NOMO-1 treated with DMSO at 0.1 percent for 48 hours (cell line): ENCODE measurements at regions not wholly inside any gene's neighbourhood (a gene's known extent, or its start where the extent isn't known, plus 50 kb on each side); places are given as distances from the start of the nearest gene placed in this dataset.
"Not testable (repeated sequence)": the region's sequence is repeated elsewhere in the genome, so short reads cannot be mapped to it uniquely, and the experiment has no call there.

ENCODE experiments used
- DNase-seq: peaks from one replicate; lab custom pipeline; 2025; ENCODE audit not compliant: unreplicated experiment; lab: John Stamatoyannopoulos, UW

DNA sequence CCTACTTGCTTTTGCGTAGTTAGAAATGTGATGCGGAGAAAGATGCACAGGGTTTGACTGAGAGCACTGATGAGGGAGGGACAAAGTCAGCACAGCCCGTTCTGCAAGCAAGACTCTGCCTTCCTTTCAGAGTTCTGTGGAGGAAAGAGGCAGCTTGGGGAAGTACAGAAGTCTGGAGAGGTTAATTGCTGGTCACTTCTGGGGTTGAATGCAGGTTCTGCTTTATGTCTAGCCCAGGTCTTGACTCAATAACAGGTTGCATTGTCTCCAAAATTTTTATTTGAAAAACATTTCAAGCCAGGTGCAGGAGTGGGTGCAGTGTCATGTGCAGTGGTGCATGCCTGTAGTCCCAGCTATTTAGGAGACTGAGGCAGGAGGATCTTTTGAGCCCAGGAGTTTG is 461.7 kb downstream of the NR2F2 start:
- peak; percentile 9 for DNase-seq

DNA sequence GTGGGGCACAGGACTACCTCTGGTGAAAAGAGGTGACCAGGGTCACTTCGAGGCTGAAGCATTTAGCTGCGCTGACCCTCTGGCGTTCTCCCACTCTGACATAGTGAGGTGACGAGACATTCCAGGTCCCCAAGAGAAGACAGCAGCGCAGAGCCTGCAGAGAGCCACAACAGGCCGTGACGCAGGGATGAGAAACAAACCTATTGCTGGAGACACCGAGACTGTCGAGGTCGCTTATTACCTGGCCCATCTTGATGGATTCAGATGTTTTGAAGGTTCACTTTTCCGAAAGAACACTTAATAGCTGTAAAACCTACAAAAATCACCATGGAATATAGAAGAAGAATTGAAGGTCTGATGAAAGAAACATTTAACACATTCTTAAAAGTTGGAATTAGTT is 466.3 kb downstream of the NR2F2 start:
- DNase-seq = no peak

DNA sequence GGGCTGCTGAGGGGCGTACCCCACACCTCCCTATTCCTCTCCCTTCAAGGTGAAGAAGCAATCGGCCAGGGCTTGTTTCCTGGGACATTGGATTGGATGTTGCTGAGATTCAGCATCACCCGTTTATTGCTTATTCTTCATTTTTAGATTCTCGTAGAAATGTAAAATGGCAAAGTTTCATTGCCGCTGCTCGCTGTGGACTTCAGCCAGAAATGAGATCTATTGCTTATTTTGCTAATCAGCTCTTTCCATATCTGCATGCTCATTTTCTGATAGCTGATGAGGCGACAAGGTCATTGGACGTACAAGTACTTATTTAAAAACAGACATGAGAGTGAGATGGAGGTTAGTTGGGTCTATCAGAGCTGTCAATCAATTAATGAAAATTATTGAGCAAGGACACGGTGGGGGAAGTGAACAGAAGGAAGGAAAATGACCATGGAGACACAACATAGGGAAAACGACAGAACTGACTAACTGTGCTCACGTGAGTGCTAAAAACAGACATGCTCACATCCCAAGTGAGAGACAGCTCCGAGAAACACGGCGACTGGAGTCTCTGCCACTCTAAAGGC is 471.2 kb downstream of the NR2F2 start:
- DNase-seq = no peak

DNA sequence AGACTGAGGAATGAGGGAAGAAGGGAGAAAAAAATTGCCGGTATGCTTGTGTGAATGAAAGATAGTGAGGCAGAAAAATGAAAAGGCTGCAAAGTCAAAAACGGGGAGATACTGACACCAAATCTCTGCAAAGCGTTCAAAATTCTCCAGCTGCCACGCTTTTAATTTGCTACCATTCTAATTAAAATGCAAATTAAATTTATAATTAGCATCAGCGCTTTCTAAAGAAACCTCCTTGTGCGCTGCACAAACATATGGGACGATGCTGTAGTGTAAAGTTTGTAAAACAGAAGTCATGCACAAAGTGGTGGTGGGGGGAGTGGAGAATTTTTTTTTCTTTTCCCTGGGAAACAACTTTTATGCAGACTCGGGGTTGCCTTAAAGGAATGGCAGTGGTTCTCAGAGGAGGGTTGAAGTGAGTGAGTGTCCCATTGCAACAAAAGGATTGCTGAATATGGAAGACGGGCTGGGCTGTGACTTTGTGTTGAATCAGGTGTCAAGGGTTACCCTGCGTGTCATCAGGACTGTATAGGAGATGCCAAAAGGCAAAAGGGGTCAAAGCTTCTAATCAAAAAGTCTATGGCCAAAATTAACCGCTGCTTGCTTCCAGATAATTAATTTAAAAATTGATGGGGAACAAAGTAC is 472.2 kb downstream of the NR2F2 start:
- DNase-seq = no peak

DNA sequence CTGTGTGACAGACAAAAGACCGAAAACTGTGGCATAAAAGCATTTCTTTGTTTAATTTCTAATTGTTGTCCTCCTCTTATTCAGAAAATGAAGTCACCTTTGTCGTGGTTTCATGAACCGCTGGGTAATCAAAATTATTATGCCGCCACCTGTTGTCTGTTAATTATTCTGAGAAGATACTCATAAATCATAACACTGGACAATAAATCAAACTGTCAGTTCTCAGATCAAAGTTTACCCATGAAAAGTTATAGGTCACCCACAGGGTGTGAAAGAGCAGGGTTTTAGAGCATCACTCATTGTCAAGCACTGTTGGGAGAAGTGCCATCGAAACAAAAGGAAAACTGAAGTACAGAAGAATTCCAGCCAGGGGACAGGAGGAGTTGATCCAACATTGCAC is 474.3 kb downstream of the NR2F2 start:
- no peak for DNase-seq

DNA sequence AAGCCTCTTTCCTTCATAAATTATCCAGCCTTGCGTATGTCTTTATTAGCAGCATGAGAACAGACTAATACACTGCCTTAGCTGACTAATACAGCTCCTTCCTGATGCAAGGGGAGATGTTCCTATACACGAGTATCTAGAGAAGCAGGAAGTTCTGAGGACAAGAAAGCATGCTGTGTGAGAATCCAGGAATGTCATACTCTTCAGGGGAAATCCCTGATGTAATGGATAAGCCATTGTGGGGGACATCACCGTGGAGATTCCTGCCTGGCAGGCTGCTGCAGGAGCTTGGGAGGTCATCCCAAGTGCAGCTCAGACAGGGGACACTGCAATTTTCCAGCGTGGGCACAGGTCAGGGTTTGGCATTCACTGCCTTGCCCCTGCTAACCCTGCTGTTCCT is 476.9 kb downstream of the NR2F2 start:
- no peak for DNase-seq

DNA sequence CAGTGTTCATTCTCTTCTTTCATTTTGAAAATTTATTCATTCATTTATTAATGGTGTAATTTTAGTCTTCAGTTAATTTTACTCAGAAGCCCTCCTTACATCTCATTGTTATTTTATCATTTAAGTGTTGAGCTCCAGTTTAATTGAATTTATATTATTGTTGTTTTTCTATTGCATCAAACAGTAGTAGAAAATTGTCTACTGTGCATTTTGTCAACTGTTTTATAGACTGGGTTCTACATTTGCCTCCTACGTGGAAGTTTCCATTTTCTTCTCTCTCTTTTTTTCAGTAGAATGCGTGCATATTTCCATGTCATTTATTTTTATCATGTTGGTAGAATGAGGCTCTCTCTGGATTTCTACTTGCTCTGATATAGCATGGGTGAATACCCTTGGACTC is 487.4 kb downstream of the NR2F2 start:
- DNase-seq = no peak

DNA sequence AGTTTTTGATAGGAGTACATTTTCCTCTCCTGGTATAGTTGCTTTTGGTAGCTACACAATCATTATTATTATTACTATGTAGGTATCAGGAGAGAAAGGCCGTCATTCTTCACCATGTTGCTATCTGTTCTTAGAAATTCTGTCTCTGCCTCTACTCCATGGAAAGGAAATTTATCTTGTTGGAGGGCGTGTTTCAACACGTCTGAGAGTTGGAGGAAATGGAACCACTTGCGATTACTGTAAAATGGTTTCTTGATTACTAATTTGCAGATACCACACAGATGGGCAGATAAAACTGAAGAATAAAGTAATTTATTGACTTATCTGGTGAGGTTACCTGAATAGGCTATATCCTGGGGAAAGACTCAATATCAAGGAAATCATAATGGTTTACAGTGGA is 488.4 kb downstream of the NR2F2 start:
- DNase-seq = no peak

DNA sequence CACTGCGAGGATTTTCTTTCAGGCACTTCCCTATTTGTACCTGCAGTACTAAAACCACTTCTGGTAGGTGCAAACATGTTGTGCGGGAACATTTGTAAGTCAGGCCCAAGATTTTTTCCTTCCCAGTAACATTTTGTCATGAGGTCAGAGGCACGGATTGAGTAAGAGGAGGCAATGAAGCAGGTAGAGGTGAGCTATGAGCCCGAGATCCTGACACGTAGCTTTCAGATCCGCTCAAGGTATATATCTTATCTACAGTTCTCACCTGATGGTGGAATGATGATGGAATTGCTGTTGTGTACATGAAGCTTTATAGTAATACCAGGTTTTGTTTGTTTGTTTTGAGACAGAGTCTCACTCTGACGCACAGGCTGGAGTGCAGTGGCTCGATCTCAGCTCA is 497.5 kb downstream of the NR2F2 start:
- DNase-seq = no peak

DNA sequence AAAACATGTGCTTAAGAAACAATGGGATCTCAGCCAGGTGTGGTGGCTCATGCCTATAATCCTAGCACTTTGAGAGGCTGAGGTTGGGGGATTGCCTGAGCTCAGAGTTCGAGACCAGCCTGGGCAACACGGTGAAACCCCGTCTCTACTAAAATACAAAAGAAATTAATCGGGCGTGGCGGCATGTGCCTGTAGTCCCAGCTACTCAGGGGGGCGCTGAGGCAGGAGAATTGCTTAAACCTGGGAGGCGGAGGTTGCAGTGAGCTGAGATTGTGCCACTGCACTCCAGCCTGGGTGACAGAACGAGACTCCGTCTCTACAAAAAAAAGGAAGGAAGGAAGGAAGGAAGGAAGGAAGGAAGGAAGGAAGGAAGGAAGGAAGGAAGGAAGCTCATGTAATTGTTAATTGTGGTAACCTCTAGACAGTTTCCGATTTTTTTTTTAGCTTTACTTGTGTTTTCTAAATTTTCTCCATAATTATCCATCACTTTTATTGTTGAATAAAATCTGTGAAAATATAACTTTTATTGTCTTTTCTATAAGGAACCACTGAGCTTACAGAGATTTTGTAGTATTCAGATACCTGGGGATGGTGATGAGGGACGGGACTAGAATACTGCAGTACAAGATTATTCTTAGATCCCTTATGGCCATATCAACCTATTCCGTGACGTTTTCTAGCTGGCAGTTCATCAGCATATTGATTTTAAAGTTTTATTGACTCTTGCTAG is 506.9 kb downstream of the NR2F2 start:
- DNase-seq = no peak

DNA sequence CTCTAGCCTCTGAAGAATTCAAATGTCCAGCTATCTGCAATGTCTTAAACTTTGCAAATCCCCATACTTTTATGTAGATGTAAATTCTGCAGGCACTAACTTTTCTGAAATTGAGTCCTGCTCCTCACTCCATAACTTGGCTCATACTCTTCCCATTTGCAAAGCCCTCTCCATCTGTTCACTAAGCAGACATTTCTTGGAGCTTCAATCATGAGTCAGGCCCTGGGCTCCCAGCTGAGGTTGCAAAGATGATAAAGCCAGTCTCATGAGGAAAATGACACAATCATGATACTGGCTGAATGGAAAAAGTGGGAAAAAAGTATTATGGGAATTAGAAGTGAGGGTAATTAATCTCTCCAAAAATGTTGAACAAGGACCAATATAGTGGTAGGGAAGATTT is 507.6 kb downstream of the NR2F2 start:
- no peak for DNase-seq

DNA sequence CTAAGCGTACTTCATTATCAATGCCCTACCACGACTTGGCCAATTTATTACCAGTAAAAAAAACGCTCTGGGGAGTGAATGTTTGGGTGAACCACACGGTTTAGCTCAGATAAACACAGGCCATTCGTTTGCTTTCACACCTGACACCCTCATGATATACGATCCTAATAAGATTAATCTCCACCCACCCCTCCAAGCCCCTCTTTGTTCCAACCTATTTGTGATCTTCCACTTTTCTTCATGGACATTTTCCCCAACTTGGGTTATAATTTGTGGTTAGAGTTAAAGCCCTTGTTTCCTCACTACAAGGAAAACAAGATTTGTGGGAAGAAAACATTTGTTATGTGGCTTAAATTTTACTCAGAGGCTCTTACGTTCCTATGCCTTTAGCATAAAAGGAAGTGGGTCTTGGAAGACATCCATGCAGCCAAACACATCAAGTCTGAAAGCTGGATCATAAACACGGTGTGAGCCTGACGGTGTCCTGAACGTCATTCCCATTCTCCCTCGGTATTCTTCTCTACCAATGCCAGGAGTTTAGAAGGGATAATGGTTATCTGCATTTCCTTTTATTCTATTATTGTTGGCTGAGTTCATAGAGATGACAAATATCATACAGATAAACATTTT is 518.9 kb downstream of the NR2F2 start:
- no peak for DNase-seq

DNA sequence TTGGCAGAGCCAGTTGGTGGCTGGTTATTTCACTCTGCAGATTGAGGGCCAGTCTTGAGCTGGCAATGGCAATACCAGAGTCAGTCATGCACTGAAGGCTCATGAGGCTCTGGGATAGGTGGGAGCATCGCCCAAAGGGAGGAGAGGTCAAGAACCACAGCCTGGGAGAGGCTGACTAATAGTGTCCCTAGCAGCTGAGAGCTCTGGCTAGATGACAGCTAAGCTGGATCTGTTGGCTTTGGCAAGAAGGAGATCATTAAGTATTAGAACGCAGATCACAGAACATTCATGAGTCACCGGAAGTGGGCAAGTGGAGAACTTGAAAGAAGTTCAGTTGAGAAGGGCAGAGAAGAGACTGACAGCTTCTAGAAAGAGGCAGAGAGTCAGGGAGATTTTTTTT is 521.1 kb downstream of the NR2F2 start:
- peak; percentile 81 for DNase-seq

DNA sequence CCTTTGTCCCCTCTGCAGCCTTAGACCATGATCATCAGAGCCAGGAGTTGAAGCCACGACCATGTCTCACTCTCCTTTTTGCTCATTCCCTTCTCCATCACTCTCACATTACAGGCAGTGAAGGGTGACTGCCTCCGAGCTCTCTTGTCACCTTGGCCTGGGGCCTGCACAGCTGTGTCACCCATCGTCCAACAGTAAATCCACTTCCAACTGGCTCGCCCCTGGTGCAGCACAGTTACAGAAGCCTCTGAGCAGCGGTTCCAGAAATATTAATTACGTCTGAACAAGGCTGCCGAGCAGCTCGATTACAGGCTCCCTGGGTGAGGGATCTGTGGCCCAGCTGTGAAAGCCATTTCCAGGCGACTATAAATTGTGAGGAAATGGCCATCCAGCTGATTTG is 528.2 kb downstream of the NR2F2 start:
- no peak for DNase-seq

DNA sequence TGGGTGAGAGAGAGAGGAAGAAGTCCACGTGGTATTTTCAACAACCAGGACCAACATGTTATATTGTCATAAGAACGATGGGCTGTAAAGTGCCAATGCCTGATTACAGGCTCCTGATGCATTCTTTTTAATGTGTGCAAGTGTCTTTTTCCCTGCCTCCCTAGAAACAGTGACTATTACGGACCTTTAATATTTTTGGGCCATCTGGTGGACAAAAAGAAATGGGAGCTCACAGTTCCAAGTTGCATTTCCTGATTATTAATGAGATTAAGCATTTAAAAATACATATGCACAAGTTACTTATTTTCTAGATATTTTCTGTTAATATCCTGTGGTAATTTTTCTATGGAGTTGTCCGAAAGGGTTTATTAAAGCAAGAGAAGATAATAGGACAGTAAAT is 530.2 kb downstream of the NR2F2 start:
- no peak for DNase-seq

DNA sequence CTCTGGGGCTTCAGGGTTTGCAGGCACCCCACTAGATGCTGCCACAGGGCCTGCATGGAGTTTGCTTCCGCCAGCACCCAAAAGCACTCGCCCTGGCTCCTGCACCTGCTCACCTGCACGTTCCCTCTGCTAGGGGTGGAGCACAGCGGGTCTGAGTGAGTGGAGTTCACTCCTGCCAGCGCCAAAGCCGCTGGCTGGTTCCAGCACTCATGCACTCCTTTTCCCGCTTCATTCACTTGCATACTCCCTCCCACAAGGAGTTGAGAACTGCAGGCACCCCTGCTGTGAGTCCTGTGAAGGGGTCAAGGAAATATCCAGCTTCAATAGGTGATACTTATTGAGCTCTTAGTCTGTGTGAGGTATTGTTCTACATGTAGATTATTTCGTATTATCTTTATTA is 537.5 kb downstream of the NR2F2 start:
- DNase-seq = no peak

DNA sequence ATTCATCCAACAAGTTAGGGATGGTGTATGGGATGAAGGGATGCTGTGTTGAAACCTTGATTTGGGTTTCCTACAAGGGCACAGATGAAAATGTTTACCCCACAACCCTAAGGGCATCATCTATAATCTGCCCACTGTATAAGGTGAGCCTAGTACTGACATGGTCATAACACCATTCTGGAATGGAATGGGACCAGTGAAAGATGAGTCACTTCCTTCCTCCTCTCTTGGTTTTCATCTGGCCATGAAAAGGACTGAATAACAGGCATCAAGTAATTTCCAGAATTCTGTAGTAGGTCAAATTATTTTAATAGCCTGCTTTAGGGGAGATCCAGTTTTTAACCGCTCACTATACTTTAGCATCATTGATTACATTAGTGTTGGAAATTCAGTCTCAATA is 538.6 kb downstream of the NR2F2 start:
- DNase-seq = no peak

DNA sequence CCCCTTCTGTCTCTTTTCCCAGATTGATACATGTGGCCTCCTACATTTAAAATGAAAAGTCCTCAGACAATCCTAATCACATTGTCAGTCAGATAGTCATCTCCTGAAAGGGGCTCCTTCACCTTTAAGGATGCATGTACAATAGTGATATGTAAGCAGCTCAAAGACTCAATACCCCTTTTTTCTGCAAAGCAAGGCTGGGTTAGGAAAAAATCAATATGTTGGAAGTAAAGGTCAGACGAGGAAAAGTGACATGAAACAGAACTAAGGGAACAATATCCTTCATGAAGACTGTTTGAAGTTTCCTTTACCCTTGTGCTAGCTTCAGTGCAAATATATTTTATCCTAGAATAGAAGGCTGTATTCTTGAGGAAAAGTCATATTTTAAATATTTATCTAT is 539.3 kb downstream of the NR2F2 start:
- no peak for DNase-seq

DNA sequence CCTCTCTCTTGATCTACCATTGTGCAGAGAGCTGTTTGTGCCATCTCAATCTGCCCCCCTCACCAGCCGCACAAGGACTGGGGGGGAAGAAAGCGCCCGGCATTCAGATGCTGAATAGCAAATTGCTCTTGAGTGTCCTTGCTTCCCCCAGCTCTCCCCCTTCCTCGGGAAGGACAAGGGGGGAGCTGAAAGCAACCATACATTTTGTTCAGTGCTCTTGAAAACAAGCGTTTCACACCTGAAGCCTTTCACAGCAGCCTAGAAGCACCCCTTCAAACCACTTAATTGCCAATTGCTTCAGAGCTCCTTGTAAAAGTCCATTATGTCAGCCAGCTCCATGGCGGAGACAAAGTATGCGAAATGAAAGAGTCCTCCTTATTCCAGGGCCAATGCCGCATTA is 540.1 kb downstream of the NR2F2 start:
- no peak for DNase-seq

DNA sequence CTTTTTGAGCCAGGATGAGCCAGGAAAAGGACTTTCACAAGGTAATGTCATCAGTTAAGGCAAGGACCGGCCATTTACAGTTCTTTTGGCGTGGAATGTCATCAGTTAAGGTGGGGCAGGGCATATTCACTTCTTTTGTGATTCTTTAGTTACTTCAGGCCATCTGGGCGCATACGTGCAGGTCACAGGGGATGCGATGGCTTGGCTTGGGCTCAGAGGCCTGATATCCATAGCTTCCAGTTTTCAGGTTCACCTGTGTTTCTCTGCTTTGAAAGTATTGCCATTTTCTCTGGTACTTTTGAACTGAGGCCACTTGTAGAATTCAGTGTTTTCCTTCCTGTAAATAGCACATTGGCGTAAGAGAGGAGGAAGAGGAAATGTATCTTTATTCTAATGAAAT is 546.9 kb downstream of the NR2F2 start:
- DNase-seq = not testable (repeated sequence)

DNA sequence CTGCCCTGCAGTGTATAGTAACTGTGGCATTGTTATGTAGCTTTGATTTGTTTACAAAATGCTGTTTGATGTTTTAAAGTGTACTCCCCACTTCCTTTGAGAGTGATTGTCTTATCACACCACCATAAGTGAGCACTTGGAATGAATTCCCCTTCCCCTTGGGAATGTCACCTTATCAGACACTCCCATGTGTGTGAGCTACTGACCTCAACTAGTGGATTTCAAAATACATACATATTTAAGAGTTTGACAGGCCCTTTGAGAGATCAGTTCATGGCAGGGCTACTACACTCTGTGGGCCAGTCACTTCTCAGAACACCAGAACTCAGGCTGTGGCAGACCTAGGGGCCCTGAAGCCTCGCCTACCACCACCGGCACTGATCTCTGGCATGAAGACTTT is 547.6 kb downstream of the NR2F2 start:
- no peak for DNase-seq

DNA sequence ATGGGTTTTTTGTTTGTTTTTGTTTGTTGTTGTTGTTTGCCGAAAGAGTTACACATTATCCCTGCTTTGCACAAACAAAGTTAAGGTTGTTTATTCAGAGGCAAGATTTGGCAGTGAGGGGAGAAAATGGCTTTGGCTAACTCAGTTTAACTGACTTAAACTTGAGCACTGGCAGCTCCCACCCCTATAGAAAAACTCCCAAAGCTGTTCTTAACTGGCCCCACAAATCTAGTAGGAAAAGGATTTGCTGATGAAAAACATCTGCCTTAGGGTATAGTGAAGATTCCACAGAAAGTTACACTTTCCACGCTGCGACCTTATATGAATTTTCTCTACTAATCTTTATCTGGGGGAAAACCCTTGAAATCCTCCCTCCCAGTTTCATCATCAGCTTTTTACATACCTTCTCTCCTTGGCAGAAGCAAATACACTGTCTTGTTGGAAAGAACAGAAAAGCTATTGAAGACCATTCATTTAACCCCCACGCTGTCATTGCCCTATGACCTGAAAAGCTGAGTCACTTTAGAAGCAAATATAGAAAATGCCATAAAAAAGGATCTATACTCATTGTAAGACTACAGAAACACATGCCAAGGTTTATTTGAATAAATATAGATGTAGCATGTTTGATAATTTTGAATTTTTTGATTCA is 551.7 kb downstream of the NR2F2 start:
- no peak for DNase-seq
